ENCODE measurements at regions not wholly inside any gene's neighbourhood (a gene's known extent, or its start where the extent isn't known, plus 50 kb on each side); places are given as distances from the start of the nearest gene placed in this dataset.

GRCh38 chr5:91469517-91470165 is 86.5 kb upstream of the ARRDC3 start:
- TF ChIP-seq CTCF (IDR thresholded peaks at IDR 0.05; ENCODE audit: low read depth, low read length): no peak
- no peak for TF ChIP-seq EZH2phosphoT487 (IDR thresholded peaks at IDR 0.05; ENCODE audit: low read depth)

Measured in OCI-LY3 (cell line).